ENCODE measurements at regions not wholly inside any gene's neighbourhood (a gene's known extent, or its start where the extent isn't known, plus 50 kb on each side); places are given as distances from the start of the nearest gene placed in this dataset.

DNA sequence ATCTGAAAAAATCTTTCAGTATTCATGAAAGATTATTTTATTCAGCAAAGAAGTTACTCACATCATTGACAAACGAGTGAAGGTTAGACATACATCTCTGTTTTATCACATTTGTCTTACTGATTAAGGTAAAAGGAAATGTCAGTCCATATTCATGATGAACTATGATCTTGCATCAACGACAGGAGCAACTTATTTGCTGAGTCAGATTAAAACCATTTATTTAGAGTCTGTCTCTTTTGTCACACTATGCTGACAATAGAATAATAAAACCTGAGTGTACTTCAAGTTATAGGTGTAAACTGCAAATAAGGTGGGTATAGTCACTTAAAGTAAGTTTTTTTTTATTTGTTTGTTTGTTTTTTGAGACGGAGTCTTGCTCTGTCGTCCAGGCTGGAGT is 216.5 kb upstream of the SEMA3C start:
- intact Hi-C loops (cut with micrococcal nuclease; ENCODE audit: unreplicated experiment): no loop called here
- peaks cover 4% of the 10 kb centered on the region for H3K36me3 Mint-ChIP-seq (ENCODE audit: insufficient read depth, unreplicated experiment)
- Histone ChIP-seq H3K27me3 (replicated peaks; ENCODE audit: control insufficient read depth, insufficient read depth, low read length) (no peaks in the 10 kb centered on the region), H3K36me3 (ENCODE audit: control insufficient read depth, insufficient read depth, low read length) (no peaks in the 10 kb centered on the region), H3K9me3 (no peaks in the 10 kb centered on the region; the same call in 1 of the 2 replicates), H3K4me1 (no peaks in the 10 kb centered on the region; the same call in 1 of the 2 replicates), H3K4me3 (ENCODE audit: low read depth, low read length) (no peak overlapping the region)
- CTCF ChIA-PET: no interaction called here
- H3K4me3 Mint-ChIP-seq (ENCODE audit: unreplicated experiment): no peak overlapping the region
- H3K9me3 Mint-ChIP-seq (ENCODE audit: unreplicated experiment): peaks cover 10% of the 10 kb centered on the region
- POLR2A ChIA-PET: no interaction called here
- TF ChIP-seq, protein P1, sequence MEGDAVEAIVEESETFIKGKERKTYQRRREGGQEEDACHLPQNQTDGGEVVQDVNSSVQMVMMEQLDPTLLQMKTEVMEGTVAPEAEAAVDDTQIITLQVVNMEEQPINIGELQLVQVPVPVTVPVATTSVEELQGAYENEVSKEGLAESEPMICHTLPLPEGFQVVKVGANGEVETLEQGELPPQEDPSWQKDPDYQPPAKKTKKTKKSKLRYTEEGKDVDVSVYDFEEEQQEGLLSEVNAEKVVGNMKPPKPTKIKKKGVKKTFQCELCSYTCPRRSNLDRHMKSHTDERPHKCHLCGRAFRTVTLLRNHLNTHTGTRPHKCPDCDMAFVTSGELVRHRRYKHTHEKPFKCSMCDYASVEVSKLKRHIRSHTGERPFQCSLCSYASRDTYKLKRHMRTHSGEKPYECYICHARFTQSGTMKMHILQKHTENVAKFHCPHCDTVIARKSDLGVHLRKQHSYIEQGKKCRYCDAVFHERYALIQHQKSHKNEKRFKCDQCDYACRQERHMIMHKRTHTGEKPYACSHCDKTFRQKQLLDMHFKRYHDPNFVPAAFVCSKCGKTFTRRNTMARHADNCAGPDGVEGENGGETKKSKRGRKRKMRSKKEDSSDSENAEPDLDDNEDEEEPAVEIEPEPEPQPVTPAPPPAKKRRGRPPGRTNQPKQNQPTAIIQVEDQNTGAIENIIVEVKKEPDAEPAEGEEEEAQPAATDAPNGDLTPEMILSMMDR (IDR thresholded peaks at IDR 0.05; ENCODE audit: insufficient read depth in 1 of 2, low read depth in 1 of 2, low read length in 1 of 2, severe bottlenecking in 1 of 2, unreplicated experiment in 1 of 2): no peak
- H3K4me1 Mint-ChIP-seq (ENCODE audit: low read depth, unreplicated experiment): peaks cover 19% of the 10 kb centered on the region
- no peaks in the 10 kb centered on the region for H3K27me3 Mint-ChIP-seq (ENCODE audit: insufficient read depth, unreplicated experiment)
- no peak overlapping the region for H3K27ac Mint-ChIP-seq (ENCODE audit: unreplicated experiment)
- no TSS peak for BruUV-seq (replicated peaks)
- DNase-seq: no peak

DNA sequence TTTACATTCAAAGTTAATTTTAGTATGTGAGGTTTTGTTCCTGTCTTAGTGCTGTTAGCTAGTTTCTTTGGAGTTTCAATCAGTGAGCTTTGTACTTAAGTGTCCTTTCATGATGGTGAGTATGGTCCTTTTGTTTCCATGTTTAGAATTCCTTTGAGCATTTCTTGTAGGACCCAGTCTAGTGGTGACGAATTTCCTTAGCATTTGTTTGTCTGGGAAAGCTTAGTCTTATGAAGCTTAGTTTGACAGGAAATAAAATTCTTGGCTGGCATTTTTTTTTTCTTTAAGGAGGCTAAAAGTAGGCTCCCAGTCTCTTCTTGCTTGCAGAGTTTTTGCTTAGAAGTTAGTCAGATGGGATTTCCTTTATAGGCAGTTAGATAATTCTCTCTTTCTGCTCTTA is 209.2 kb upstream of the SEMA3C start:
- intact Hi-C loops (cut with micrococcal nuclease; ENCODE audit: unreplicated experiment): no loop called here
- Mint-ChIP-seq H3K4me3 (ENCODE audit: unreplicated experiment) (no peak overlapping the region), H3K27ac (ENCODE audit: unreplicated experiment) (peak overlapping the region; percentile 57), H3K9me3 (ENCODE audit: unreplicated experiment) (peaks cover 49% of the 10 kb centered on the region), H3K4me1 (ENCODE audit: low read depth, unreplicated experiment) (peaks cover 10% of the 10 kb centered on the region), H3K36me3 (ENCODE audit: insufficient read depth, unreplicated experiment) (peaks cover 4% of the 10 kb centered on the region), H3K27me3 (ENCODE audit: insufficient read depth, unreplicated experiment) (no peaks in the 10 kb centered on the region)
- no peaks in the 10 kb centered on the region for H3K4me1 ChIP-seq
- CTCF ChIA-PET: no interaction called here
- no peaks in the 10 kb centered on the region for H3K27me3 ChIP-seq (replicated peaks; ENCODE audit: control insufficient read depth, insufficient read depth, low read length)
- H3K36me3 ChIP-seq (ENCODE audit: control insufficient read depth, insufficient read depth, low read length): no peaks in the 10 kb centered on the region
- no TSS peak for BruUV-seq (replicated peaks)
- DNase-seq: no peak
- peaks cover 21% of the 10 kb centered on the region for H3K9me3 ChIP-seq
- TF ChIP-seq, protein P1 (IDR thresholded peaks at IDR 0.05; ENCODE audit: insufficient read depth in 1 of 2, low read depth in 1 of 2, low read length in 1 of 2, severe bottlenecking in 1 of 2, unreplicated experiment in 1 of 2): no peak
- no peak overlapping the region for H3K4me3 ChIP-seq (ENCODE audit: low read depth, low read length)
- POLR2A ChIA-PET: no interaction called here

DNA sequence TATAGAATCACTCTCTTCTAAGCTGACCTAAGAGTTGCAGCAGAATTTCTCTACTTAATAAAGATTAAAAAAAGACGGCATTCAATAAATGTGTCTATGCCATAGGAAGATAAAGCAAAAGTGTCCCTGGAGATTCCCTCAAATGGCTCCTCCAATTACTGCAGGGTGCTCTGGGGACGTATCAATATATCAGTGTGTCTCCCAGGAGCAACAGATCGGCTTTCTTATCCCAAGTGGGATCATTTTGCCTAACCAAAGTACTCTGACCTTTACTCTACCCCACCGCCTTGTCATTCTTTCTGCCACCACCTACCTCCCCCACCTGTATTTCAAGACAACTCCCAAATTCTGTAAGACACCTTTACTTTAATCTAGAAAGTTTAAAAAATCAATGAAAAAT is 202.0 kb upstream of the SEMA3C start:
- Mint-ChIP-seq H3K27ac (ENCODE audit: unreplicated experiment) (no peak overlapping the region), H3K9me3 (ENCODE audit: unreplicated experiment) (peaks cover 26% of the 10 kb centered on the region), H3K27me3 (ENCODE audit: insufficient read depth, unreplicated experiment) (no peaks in the 10 kb centered on the region), H3K36me3 (ENCODE audit: insufficient read depth, unreplicated experiment) (no peaks in the 10 kb centered on the region), H3K4me3 (ENCODE audit: unreplicated experiment) (no peak overlapping the region), H3K4me1 (ENCODE audit: low read depth, unreplicated experiment) (no peaks in the 10 kb centered on the region)
- H3K36me3 ChIP-seq (ENCODE audit: control insufficient read depth, insufficient read depth, low read length): no peaks in the 10 kb centered on the region
- ChIA-PET POLR2A (no interaction called here), CTCF (no interaction called here)
- intact Hi-C loops (cut with micrococcal nuclease; ENCODE audit: unreplicated experiment): no loop called here
- H3K4me3 ChIP-seq (ENCODE audit: low read depth, low read length): no peak overlapping the region
- H3K4me1 ChIP-seq: no peaks in the 10 kb centered on the region
- no TSS peak for BruUV-seq (replicated peaks)
- no peaks in the 10 kb centered on the region for H3K9me3 ChIP-seq
- H3K27me3 ChIP-seq (replicated peaks; ENCODE audit: control insufficient read depth, insufficient read depth, low read length): no peaks in the 10 kb centered on the region
- TF ChIP-seq, protein P1 (IDR thresholded peaks at IDR 0.05; ENCODE audit: insufficient read depth in 1 of 2, low read depth in 1 of 2, low read length in 1 of 2, severe bottlenecking in 1 of 2, unreplicated experiment in 1 of 2): no peak
- DNase-seq: no peak
